ENCODE measurements at regions not wholly inside any gene's neighbourhood (a gene's known extent, or its start where the extent isn't known, plus 50 kb on each side); places are given as distances from the start of the nearest gene placed in this dataset.

DNA sequence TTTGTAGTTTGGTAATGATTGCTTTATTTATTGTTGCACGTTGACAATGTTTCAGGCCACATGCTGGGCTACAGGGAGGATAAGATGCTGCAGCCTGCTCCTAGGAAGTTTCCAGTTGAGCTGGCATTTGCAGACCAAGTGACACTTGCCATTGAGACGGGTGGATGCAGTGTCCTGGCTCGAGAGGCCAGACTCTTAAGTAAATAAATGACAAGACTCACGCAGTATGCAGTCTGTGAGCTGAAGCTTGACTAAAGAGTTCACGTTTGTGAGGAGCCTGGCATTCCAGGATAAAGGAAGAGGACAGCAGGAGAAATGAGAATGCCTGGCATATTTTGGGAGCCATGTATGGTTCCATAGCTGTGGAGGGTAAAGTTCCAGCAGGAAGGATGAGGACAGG, 105.8 kb downstream of the BAMBI start:
- no peak for DNase-seq (ENCODE audit: low read depth in 3 of 3)

DNA sequence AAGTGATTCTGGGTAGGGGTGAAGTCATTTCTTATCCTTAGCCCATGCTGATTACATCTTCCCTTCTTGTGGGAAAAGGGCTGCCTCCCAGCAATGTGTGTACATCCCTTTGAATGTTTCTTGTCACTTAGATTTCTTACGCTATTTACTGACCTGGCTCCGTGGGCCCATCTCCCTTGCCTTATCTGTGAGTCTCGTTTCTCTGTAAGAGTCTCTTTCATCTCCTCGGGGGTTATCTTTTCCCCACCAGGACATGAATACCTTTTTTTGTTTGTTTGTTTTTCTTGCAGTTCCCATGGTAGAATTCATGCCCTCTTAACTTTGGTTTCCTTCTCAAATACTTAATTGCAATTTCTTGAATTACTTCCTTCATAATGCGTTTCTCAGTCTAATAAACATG, 107.7 kb downstream of the BAMBI start:
- DNase-seq (ENCODE audit: low read depth in 3 of 3), result no peak

DNA sequence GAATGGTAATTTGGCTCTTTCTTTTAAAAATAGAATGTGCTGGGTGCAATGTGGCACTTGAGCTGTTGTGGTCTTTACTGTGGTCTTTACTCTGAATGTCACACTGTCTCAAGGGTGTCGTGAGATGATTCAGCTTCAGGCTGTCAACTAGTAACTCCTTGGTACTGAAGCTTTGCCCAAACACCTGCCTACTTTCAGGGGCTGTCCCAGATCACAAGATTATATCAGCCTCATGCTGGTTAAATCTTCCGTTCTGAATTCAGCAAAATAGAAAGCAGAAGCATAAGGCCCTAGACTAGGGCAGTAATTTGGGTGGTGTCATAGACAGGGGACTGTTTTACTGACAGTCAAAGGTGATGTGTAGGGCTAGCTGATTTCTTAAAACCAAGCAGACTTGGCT, 110.9 kb downstream of the BAMBI start:
- no peak for DNase-seq (ENCODE audit: low read depth in 3 of 3)

DNA sequence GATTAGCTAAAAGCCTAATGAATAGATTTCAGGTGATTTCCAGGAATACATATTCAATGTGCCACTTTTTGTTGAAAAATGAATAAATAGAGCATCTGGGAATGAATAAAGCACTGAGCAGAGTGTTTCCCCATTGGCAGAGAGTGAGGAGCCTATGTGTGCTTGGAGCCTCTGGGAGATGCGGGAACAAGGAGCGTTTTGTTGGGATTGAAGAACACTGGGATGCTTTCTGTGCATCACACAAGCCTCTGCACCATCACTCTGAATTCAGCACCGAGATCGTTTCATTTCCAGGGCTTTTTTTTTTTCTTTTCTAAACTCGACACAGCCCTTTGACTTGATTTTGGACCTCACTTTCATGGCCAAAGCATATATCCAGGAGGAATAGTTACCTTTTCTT, 111.4 kb downstream of the BAMBI start:
- no peak for DNase-seq (ENCODE audit: low read depth in 3 of 3)

DNA sequence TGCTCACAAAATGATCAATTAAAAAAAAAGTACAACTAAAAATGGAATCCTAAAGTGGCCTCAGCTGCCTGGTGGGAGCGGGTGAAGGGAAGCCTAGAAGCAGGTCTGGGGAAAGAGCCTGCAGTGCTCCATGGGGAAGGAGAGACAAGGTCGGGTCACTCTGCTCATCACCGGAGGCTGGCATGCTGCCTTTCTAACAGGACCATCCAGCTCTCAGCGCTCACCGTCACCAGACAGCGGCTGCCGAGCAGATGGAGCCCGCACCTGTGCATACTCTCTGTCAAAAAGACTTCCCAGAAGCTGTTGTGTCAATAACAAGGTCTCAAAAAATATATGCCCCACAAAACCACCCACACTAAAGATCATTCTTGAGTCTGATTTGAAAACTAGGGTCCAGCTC, 112.8 kb downstream of the BAMBI start:
- no peak for DNase-seq (ENCODE audit: low read depth in 3 of 3)

DNA sequence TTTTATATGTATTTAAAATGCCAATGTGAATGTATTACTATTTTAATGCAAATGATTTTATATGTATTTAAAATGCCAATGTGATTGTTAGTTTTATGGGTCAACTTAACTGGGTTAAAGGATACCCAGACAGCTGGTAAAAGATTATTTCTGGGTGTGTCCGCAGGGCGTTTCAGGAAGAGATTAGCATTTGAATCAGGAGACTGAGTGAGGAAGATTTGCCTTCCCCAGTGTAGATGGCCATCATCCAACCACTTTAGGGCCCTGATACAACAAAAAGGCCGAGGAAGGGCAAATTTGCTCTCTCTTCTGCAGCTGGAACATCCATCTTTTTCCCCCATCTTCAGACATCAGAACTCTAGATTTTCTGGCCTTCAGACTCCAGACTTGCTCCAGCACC, 116.2 kb downstream of the BAMBI start:
- DNase-seq (ENCODE audit: low read depth in 3 of 3), result no peak

DNA sequence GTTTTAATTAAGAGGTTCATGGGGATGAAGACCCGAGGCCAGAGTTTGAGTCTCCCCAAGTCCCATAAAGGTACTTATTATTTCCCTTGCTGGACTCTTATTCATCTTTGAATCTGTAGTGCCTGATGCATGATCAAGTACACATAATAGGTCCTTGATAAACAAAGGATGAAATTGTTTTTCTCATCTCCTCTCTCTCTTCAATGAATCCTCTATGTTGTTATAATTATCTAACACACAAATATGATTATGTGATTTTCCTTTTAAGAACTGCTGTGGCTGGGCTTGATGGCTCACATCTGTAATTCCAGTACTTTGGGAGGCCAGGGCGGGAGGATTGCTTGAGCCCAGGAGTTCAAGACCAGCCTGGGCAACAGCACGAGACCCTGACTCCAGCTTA, 117.7 kb downstream of the BAMBI start:
- no peak for DNase-seq (ENCODE audit: low read depth in 3 of 3)

DNA sequence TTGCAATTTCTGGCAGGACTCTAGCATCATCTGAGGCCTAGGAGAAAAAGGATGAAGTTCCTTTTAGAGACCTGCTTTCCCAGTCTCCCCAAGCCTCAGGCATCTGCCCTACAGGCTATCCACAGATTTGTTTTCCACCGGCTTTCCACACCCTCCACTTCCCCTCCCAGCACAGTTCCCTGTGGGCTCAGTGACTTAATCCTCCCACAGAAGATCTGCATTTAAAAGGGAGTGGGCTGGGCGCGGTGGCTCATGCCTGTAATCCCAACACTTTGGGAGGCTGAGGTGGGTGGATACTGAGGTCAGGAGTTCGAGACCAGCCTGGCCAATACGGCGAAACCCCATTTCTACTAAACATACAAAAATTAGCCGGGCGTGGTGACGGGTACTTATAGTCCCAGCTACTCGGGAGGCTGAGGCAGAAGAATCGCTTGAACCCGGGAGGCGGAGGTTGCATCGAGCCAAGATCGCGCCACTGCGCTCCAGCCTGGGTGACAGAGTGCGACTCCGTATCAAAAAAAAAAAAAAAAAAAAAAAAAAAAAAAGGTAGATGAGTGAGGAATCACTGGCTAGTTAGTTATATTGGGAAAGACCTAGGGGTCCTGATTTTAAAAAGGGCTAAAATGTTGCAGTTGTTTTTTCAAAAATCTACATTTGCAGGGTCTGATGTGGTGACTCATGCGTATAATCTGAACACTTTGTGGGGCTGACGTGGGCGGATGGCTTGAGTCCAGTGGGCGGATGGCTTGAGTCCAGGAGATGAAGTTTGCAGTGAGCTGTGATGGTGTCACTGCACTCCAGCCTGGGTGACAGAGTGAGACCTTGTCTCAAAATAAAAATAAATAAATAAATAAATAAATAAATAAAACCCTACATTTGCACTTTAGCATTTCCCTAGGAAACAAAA, 119.5 kb downstream of the BAMBI start:
- DNase-seq (ENCODE audit: low read depth in 3 of 3), result no peak

DNA sequence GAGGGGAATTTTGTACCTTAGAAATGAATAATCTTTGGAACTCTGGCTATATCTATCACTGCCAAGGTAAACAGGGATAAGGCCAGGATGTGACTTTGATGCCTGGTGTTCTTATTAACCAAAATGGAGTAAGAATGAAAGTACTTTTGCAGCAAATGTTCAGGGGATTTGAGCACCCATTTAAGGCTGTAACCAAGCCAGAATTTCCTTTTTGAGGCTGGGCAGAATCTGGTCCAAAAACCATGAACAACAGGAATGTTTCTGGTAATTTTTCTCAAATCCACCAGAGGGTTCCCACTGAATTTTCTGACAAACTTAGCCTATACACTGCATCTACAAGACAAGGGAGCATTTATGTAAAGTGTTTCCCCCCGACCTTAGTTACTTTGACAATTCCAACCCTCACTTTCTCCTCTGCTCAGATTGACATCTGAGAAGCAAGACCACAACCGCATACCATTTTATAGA, 120.6 kb downstream of the BAMBI start:
- DNase-seq (ENCODE audit: low read depth in 3 of 3), result no peak

DNA sequence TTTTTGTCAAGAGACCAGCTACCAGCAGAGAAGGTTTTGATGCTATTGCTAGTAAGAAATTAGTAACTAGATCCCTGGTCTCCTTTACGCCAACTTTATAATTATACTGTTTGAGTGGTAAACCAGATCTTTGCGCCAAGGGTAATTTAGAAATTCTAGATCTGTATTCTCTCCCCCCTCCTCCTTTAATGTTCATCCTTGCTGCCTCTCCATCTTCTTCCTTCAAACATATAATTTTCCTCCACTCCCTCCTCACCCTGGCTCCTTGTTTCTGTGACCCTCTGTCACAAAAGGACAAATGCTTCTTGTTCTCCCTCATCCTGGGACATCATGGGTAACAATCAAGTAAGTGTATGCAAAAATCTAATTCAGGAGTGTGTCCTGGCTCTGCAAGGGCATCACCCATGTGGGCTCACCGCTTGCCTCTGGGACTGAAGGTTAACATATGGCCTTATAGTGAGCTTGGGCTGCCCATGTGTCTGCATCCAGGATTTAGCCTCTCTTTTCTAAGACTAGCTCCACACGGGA, 121.2 kb downstream of the BAMBI start:
- DNase-seq (ENCODE audit: low read depth in 3 of 3), result no peak

DNA sequence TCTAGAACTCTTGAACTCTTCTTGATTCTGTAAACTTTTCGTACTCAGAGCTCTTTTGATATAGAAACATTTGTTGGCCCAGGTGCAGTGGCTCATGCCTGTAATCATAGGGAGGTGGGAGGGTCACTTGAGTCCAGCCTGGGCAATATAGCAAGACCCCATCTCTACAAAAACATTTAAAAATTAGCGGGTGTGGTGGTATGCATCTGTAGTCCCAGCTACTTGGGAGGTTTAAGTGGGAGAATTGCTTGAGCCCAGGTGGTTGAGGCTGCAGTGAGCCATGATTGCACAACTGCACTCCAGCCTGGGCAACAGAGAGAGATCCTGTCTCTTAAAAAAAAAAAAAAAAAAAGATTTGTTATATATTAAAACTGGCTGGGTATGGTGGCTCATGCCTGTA, 121.6 kb downstream of the BAMBI start:
- no peak for DNase-seq (ENCODE audit: low read depth in 3 of 3)

DNA sequence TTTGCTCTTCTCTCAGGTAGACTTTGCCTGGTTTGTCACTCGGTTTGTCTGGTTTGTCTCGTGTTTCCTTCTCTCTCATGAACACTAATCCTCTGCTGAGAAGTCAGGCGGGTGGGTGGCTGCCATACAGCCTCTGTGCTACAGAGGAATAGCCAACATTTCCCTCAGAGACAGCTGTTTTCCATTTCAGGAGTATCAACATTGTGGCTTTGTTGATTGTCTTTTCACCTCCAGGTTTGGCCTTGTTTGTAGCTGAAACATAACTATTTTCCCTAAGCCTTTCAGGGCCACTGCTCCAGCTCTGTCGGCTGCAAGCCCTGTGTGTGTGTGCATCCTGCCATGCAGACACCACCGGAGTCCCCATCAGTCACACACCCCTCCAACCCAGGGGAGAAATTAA, 122.8 kb downstream of the BAMBI start:
- no peak for DNase-seq (ENCODE audit: low read depth in 3 of 3)

DNA sequence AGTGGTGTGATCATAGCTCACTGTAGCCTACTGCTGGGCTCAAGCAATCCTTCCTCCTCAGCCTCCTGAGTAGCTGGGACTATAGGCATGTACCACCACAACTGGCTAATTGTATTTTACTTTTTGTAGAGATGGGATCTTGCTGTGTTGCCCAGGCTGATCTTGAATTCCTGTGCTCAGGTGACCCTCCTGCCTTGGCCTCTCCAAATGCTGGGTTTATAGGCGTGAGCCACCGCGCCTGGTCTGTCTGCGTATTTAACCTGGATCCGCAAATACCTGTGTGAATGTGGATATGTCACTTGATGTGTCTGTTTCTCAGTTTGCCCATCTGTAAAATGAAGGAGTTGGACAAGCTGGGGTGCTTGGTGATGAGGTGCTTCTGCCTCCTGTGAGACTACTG, 123.9 kb downstream of the BAMBI start:
- DNase-seq (ENCODE audit: low read depth in 3 of 3), result no peak

DNA sequence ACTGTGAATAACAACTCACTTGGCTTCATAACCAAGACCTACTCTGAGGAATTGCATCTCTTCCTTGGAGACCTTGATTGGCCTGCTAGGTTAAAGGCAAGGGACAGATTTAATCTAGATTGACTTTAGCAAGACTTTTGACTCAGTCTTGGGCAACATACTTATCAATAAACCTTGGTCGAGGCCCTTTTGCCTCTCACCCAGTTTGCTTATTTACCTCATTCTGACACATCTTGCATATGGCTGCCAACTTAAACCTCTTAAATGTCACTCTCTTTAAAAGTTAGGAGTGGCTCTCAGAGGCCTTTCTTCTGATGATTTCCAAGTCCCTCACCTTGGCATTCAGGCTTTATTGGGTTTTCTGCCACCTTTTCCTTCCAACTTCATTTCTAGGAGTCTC, 124.5 kb downstream of the BAMBI start:
- DNase-seq (ENCODE audit: low read depth in 3 of 3), result no peak

DNA sequence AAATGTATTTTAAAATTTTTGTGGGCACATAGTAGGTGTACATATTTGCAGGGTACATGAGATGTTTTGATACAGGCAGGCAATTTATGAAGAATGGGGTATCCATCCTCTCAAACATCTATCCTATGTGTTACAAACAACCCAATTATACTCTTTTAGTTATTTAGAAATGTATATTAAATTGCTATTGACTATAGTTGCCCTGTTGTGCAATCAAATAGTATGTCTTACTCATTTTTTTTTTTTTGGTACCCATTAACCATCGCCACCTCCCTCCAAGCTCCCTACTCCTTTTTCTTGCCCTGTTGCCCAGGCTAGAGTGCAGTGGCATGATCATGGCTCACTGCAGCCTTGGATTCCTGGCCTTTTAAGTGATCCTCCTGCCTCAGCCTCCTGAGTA, 128.1 kb downstream of the BAMBI start:
- DNase-seq (ENCODE audit: low read depth in 3 of 3), result no peak

DNA sequence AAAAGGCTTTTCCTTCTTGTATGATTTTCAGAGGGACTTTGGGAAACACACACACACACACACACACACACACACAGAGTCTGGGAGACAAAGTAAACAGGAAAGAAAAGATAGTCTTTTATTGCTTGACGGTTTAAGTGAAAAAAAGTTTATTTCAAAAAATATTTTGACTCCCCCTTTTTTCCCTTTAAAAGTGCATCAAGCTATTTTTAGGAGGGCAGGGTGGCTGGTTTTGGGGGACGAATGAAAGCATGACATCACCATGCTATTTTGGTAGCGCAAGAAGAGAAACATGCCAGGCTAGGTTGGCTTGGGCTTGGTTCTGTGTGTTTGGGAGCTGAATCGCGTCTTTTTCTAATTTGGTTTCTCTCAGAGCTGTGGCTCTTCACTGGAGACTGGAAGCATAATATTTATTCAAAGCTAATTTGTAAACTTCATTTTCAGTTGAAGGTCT, 129.2 kb downstream of the BAMBI start:
- DNase-seq (ENCODE audit: low read depth in 3 of 3), result no peak

DNA sequence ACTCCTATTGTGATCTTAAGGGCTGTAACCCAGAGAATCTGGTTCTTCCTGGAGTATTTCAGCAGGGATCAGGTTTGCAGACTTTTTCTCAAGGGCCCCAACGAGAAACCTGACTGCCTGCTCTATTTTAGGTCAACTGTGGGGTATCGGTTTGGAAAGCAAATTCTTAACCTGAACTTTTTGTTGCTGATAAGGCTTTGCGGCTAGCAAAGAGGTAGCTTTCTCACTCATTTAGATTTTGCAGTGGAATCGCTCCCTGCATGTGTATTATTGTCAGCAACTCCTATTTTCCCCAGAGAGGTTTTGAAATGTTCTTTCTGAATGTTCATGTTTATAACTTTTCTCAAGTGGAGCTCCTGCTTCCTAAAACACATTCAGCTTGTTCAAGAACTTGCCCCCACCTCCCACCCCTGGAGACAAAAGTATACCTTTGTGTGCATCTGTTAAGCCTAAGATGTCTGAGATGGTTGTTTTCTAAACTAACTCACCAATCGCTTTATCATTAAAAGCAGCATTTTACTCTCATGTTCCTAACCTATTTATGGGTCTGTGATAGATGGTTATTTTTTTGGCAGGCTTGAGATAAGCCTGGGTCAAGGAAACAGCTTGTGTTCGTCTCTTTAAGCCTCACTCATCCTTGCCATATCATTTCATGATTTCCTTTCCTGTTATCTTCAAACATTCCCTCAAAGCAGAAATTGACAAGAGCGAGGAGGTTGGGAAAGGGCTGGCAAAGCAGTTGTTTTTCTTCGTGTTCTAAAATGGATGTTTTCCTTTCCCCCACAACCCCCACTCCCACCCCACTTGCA, 129.8 kb downstream of the BAMBI start:
- DNase-seq (ENCODE audit: low read depth in 3 of 3), result no peak

DNA sequence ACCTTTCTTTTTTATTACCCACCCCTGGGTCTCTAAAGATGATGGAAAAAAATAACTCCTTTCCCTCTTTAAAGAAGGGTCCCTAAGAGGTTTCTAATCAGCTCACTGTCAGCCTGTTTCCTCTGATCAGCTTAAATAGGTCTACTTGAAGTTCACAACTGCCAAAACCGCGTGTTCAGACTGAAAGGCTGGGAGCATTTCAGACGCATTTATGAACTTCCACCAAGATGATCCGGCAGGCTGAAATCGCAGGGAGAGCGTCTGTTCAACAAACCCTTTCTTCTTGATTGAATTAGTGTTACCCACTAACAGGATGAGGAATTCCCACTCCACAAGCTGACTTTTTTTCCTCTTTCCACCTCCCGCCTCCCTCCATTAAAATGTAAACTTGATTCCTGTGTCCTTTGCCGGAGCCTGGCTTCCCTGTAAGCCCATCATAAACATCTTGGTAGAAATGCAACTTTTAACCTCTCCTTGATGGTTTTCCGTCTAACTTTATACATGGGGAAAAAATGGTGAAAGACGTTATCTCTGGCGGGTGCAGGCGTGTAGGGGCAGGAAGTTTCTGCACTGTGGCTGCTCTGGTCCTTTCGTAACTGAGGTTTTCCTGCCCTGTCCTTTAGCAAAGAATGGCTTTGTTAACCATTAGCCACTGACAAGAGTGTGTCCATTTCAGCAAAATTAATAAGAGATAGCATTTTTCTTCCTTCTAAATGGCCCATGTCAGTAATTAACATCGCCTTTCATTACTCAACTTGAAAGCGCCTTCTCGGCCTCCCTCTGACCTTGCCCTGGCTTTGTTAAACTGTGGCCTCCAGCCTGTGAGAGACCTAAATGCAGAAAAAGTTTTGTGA, 130.7 kb downstream of the BAMBI start:
- no peak for DNase-seq (ENCODE audit: low read depth in 3 of 3)

DNA sequence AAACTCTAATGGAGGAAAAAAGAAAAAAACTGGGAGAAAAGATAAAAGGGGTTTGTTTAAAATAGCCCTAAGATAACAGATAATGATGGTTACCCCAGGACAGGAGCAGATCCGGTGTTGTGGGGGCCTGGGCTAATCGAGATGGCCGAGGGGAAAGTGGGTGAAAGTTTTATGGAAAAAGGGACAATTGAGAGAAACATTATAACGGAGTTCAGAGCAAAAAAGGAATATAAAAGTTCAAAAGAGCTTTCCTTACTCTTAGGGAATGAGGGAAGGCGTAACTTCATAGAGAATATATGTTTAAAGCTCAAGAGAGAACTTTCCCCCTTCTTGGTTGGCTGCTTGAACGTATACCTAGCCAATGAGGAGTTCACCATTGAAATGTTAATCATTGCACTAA, 131.4 kb downstream of the BAMBI start:
- no peak for DNase-seq (ENCODE audit: low read depth in 3 of 3)

DNA sequence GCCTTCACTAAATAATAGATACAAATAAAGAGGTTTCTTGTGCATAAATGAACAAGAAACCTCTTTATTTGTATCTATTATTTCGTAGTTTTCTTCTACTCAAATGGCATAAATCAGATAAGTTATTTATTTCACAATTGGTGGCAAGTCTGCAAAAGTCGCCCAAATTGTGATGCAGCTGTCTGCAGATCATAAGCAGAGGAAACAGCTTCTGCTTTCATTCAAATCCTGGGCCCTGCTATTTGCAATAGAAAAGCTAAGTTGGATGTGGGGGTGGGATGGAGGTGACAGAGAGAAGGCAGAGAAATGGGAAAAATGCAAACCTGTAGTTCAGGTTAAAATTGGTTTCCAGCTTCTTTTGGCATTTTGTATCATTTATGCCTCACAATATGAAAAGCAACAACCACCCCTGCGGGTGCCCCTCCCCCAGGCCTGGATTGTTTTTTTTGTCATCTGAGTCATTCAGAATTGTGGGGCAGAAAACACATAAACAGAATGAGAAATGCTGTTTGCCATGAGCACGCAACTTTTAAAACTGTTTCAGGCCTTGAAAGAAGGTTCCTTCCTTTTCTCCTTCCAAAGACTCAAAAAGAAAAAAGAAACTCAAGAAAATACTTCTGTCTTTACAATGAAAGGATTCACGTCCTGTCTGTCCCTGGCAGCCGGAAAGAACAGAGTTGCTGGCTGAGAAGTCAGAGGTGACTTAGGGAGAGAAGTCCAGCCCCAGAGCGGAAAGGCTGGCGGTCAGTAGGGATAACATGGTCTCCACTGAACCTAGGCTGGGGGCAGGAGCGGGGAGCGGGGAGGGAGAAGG, 132.9 kb downstream of the BAMBI start:
- no peak for DNase-seq (ENCODE audit: low read depth in 3 of 3)

All from stimulated activated CD4-positive, alpha-beta T cell treated with anti-CD3 and anti-CD28 coated beads, TNF-alpha, amount 100 ng/mL, for 4 hours (primary cell).